MCF 10A (cell line): ENCODE measurements at regions not wholly inside any gene's neighbourhood (a gene's known extent, or its start where the extent isn't known, plus 50 kb on each side); places are given as distances from the start of the nearest gene placed in this dataset.

Source experiments
- BruUV-seq: library from RNA; stranded (reverse); fragments of 400-500 nt; replicated peaks from 2 replicates; lab custom pipeline; 2021; lab: Mats Ljungman, UMichigan
- CTCF ChIA-PET: fragments of 300-600 bp; sonication (Branson Sonifier 250); formaldehyde crosslinking; extraction: SDS; loops from one replicate; lab custom pipeline; 2021; ENCODE audit warnings: antibody characterized with exemption, inconsistent platforms; lab: Yijun Ruan, JAX
- POLR2A ChIA-PET: fragments of 300-600, 350-650 bp; sonication (Branson Sonifier 250); formaldehyde crosslinking; extraction: SDS; loops from one replicate; lab custom pipeline; 2020; ENCODE audit warnings: antibody characterized with exemption, inconsistent platforms; lab: Yijun Ruan, JAX
- DNase-seq: peaks from one replicate; pipeline ENCODE4 v3.0.0-alpha.2; 2018; ENCODE audit not compliant: unreplicated experiment
- H3K27ac Mint-ChIP-seq: one replicate; pipeline ENCODE4 v1.8.0; 2022; ENCODE audit warnings: mild to moderate bottlenecking, low read depth, mixed read lengths; ENCODE audit not compliant: unreplicated experiment
- H3K27me3 Mint-ChIP-seq: one replicate; pipeline ENCODE4 v1.8.0; 2022; ENCODE audit warnings: mixed read lengths; ENCODE audit not compliant: insufficient read depth, unreplicated experiment
- H3K36me3 Mint-ChIP-seq: one replicate; pipeline ENCODE4 v1.8.0; 2022; ENCODE audit warnings: mild to moderate bottlenecking, moderate library complexity, mixed read lengths; ENCODE audit not compliant: insufficient read depth, unreplicated experiment
- H3K4me1 Mint-ChIP-seq: one replicate; pipeline ENCODE4 v1.8.0; 2022; ENCODE audit warnings: mixed read lengths; ENCODE audit not compliant: insufficient read depth, unreplicated experiment
- H3K4me3 Mint-ChIP-seq: one replicate; pipeline ENCODE4 v1.8.0; 2022; ENCODE audit warnings: mild to moderate bottlenecking, moderate library complexity, mixed read lengths; ENCODE audit not compliant: unreplicated experiment
- H3K9me3 Mint-ChIP-seq: one replicate; pipeline ENCODE4 v1.8.0; 2022; ENCODE audit warnings: mixed read lengths; ENCODE audit not compliant: unreplicated experiment
- intact Hi-C: fragments of 100-400 bp; cut with micrococcal nuclease; formaldehyde crosslinking; loops from 2 replicates; pipeline ENCODE4 v1.14.1; 2022
- TF ChIP-seq, protein P1 (sequence below): fragments of 200-600 bp; IDR thresholded peaks from one replicate; pipeline ENCODE4 v1.8.0; 2022; ENCODE audit warnings: antibody characterized with exemption, mild to moderate bottlenecking; ENCODE audit not compliant: unreplicated experiment

DNA sequence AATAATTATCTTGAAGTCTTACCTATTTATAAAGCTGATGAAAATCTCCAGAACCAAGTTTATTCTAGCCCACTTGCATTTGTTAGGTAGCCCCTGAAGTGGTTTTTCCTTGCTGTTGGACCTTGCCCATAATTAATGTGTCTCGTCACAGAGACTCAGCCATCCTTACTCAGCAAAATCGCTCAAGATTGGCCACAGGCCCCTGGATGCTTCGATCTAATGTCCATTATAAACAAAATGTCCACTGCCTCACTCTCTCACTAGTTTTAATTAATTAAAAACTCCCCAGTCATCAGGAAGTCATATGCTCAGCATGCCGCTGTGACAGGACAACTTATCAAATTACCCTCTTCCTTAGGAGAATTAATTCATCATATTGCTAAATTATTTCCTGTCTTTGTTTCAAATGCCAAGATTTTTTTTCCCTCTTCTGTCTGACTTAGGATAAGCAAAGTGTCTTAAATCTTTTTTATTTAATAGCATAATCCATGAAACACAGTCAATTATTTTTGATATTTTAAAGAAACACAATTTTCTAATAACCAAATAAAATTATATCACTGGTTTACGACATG is 126.8 kb upstream of the PCLO start:
- POLR2A ChIA-PET = no interaction called here
- TF ChIP-seq, protein P1, sequence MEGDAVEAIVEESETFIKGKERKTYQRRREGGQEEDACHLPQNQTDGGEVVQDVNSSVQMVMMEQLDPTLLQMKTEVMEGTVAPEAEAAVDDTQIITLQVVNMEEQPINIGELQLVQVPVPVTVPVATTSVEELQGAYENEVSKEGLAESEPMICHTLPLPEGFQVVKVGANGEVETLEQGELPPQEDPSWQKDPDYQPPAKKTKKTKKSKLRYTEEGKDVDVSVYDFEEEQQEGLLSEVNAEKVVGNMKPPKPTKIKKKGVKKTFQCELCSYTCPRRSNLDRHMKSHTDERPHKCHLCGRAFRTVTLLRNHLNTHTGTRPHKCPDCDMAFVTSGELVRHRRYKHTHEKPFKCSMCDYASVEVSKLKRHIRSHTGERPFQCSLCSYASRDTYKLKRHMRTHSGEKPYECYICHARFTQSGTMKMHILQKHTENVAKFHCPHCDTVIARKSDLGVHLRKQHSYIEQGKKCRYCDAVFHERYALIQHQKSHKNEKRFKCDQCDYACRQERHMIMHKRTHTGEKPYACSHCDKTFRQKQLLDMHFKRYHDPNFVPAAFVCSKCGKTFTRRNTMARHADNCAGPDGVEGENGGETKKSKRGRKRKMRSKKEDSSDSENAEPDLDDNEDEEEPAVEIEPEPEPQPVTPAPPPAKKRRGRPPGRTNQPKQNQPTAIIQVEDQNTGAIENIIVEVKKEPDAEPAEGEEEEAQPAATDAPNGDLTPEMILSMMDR = no peak
- BruUV-seq = no TSS peak
- Mint-ChIP-seq H3K4me3 (no peak overlapping the region), H3K27me3 (peaks cover 63% of the 10 kb centered on the region), H3K9me3 (no peaks in the 10 kb centered on the region), H3K27ac (no peak overlapping the region), H3K4me1 (no peaks in the 10 kb centered on the region), H3K36me3 (no peaks in the 10 kb centered on the region)
- DNase-seq = no peak
- intact Hi-C loops = no loop called here
- CTCF ChIA-PET = no interaction called here

DNA sequence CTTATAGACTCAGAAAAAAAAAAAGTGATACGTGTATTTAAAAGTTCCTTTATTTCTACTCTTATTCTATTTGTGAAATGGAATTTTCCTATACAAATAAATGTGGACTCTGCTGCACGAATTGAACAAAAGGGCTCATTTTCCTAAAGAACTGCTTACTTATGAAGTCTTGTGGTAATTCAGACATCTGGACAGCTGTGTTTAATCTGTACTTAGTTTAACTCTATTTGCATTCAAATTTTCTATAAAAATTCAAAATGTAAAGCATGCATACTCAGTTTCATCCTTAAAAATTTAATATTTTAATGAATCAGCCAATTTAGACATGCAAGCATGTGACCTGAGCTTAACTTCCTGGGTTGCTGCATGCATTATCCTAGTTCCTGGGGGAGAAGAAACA is 118.0 kb upstream of the PCLO start:
- Mint-ChIP-seq H3K4me3 (no peak overlapping the region), H3K4me1 (no peaks in the 10 kb centered on the region), H3K27ac (no peak overlapping the region), H3K27me3 (peaks cover 96% of the 10 kb centered on the region), H3K36me3 (no peaks in the 10 kb centered on the region), H3K9me3 (no peaks in the 10 kb centered on the region)
- ChIA-PET CTCF (no interaction called here), POLR2A (no interaction called here)
- TF ChIP-seq, protein P1 = no peak
- no TSS peak for BruUV-seq
- intact Hi-C loops = no loop called here
- DNase-seq = no peak

DNA sequence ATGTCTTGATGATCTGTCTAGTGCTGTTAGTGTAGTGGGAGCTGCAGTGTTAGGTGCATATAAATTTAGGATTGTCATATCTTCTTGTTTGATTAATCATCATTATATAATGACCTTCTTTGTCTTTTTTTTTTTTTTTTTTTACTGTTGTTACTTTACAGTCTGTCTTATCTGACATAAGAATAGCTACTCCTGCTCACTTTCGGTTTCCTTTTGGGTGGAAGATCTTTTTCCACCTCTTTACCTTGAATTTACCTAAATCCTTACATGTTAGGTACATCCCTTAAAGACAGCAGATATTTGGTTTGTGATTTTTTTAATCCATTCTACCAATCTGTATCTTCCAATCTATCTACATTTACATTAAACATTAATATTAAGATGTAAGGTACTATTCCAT is 113.6 kb upstream of the PCLO start:
- H3K4me1 Mint-ChIP-seq = no peaks in the 10 kb centered on the region
- CTCF ChIA-PET = interaction anchor here (0.6 kb wide), 1 partner anchor 245 kb away, joined by 3 read pairs; no protein-coding TSS in a partner anchor
- BruUV-seq = no TSS peak

DNA sequence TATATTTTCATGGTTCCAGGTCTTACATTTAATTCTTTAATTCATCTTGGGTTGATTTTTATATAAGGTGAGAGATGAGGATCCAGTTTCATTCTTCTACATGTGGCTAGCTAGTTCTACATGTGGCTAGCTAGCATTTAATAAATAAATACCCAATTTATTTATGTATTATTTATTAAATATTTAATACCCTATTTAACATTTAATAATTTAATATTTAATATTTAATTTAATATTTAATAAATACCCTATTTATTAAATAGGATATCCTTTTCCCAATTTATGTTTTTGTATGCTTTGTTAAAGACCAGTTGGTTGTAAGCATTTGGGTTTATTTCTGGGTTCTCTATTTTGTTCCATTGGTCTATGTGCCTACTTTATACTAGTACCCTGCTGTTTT is 111.0 kb upstream of the PCLO start:
- DNase-seq = no peak
- POLR2A ChIA-PET = no interaction called here
- CTCF ChIA-PET = interaction anchor here (0.6 to 4.6 kb wide), 2 partner anchors 463 to 481 kb away, joined by 3 to 55 read pairs; no protein-coding TSS in a partner anchor
- H3K4me1 Mint-ChIP-seq = no peaks in the 10 kb centered on the region
- no peaks in the 10 kb centered on the region for H3K36me3 Mint-ChIP-seq
- peaks cover 96% of the 10 kb centered on the region for H3K27me3 Mint-ChIP-seq
- H3K27ac Mint-ChIP-seq = no peak overlapping the region
- H3K9me3 Mint-ChIP-seq = no peaks in the 10 kb centered on the region
- TF ChIP-seq, protein P1 = no peak
- intact Hi-C loops = no loop called here
- BruUV-seq = no TSS peak
- H3K4me3 Mint-ChIP-seq = no peak overlapping the region

More for the DNA sequence above, 113.6 kb upstream of the PCLO start:
- Mint-ChIP-seq H3K9me3 (no peaks in the 10 kb centered on the region), H3K36me3 (no peaks in the 10 kb centered on the region), H3K27ac (no peak overlapping the region), H3K27me3 (peaks cover 93% of the 10 kb centered on the region), H3K4me3 (no peak overlapping the region)
- DNase-seq = no peak
- intact Hi-C loops = no loop called here
- POLR2A ChIA-PET = no interaction called here
- TF ChIP-seq, protein P1 = no peak
